ENCODE measurements at regions not wholly inside any gene's neighbourhood (a gene's known extent, or its start where the extent isn't known, plus 50 kb on each side); places are given as distances from the start of the nearest gene placed in this dataset.
A peak's percentile ranks its signal among the peaks of the same experiment; 100 is the strongest.

DNA sequence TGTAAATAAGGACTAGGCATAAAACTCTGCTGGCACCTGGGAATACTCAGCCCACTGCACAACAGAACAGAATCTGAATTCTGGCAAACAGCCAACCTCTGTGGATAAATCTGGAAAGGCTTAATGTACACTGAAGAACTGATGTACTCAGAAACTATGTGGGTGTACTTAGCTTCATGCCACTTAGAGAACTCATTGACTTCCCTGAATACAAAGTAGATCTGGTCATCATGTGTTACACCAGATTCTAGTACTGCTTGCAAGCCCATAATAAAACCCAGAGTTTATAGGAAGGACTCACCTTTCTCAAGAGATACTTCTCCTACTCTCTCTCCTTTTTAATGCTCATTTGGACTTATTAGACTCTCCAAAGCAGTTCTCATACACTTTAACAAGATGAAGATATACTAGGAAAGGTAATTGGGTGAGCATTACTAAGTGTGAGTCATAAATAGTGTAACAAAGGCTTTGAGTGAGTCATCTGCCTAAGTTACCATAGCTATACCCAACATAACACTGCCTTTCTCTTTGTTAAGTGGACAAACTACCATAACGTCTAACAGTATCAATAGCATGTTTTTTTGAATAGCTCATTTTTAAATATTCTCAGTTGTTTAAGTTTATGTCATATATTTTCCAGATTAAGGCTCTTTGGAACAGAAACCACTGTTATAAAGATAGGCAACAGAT lies 309.1 kb downstream of the MDFIC start (continued):
- 0 out of 2 replicates have a peak, but pooled peaks have one; percentile 14 for TF ChIP-seq IKZF3 (tag by site-specific recombination; IDR thresholded peaks at IDR 0.05)
- TF ChIP-seq, protein P1, sequence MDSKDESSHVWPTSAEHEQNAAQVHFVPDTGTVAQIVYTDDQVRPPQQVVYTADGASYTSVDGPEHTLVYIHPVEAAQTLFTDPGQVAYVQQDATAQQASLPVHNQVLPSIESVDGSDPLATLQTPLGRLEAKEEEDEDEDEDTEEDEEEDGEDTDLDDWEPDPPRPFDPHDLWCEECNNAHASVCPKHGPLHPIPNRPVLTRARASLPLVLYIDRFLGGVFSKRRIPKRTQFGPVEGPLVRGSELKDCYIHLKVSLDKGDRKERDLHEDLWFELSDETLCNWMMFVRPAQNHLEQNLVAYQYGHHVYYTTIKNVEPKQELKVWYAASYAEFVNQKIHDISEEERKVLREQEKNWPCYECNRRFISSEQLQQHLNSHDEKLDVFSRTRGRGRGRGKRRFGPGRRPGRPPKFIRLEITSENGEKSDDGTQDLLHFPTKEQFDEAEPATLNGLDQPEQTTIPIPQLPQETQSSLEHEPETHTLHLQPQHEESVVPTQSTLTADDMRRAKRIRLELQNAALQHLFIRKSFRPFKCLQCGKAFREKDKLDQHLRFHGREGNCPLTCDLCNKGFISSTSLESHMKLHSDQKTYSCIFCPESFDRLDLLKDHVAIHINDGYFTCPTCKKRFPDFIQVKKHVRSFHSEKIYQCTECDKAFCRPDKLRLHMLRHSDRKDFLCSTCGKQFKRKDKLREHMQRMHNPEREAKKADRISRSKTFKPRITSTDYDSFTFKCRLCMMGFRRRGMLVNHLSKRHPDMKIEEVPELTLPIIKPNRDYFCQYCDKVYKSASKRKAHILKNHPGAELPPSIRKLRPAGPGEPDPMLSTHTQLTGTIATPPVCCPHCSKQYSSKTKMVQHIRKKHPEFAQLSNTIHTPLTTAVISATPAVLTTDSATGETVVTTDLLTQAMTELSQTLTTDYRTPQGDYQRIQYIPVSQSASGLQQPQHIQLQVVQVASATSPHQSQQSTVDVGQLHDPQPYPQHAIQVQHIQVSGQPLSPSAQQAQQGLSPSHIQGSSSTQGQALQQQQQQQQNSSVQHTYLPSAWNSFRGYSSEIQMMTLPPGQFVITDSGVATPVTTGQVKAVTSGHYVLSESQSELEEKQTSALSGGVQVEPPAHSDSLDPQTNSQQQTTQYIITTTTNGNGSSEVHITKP (tag by site-specific recombination; IDR thresholded peaks at IDR 0.05) = 0 out of 2 replicates have a peak, but pooled peaks have one; percentile 25
- TF ChIP-seq, protein P2, sequence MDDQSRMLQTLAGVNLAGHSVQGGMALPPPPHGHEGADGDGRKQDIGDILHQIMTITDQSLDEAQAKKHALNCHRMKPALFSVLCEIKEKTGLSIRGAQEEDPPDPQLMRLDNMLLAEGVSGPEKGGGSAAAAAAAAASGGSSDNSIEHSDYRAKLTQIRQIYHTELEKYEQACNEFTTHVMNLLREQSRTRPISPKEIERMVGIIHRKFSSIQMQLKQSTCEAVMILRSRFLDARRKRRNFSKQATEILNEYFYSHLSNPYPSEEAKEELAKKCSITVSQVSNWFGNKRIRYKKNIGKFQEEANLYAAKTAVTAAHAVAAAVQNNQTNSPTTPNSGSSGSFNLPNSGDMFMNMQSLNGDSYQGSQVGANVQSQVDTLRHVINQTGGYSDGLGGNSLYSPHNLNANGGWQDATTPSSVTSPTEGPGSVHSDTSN (CRISPR knock-in tag; IDR thresholded peaks at IDR 0.05) = no peak
- TF ChIP-seq, protein P3, sequence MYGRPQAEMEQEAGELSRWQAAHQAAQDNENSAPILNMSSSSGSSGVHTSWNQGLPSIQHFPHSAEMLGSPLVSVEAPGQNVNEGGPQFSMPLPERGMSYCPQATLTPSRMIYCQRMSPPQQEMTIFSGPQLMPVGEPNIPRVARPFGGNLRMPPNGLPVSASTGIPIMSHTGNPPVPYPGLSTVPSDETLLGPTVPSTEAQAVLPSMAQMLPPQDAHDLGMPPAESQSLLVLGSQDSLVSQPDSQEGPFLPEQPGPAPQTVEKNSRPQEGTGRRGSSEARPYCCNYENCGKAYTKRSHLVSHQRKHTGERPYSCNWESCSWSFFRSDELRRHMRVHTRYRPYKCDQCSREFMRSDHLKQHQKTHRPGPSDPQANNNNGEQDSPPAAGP (tag by site-specific recombination; IDR thresholded peaks at IDR 0.05) = 0 out of 2 replicates have a peak, but pooled peaks have one; percentile 44
- no peak for TF ChIP-seq ZNF239 (tag by site-specific recombination; IDR thresholded peaks at IDR 0.05)
- TF ChIP-seq BCL11A (tag by site-specific recombination; IDR thresholded peaks at IDR 0.05; ENCODE audit: low read depth) = no peak
- peak; percentile 44; the same call in 1 of the 2 replicates for TF ChIP-seq ZNF600 (tag by site-specific recombination; IDR thresholded peaks at IDR 0.05)
- TF ChIP-seq, protein P4, sequence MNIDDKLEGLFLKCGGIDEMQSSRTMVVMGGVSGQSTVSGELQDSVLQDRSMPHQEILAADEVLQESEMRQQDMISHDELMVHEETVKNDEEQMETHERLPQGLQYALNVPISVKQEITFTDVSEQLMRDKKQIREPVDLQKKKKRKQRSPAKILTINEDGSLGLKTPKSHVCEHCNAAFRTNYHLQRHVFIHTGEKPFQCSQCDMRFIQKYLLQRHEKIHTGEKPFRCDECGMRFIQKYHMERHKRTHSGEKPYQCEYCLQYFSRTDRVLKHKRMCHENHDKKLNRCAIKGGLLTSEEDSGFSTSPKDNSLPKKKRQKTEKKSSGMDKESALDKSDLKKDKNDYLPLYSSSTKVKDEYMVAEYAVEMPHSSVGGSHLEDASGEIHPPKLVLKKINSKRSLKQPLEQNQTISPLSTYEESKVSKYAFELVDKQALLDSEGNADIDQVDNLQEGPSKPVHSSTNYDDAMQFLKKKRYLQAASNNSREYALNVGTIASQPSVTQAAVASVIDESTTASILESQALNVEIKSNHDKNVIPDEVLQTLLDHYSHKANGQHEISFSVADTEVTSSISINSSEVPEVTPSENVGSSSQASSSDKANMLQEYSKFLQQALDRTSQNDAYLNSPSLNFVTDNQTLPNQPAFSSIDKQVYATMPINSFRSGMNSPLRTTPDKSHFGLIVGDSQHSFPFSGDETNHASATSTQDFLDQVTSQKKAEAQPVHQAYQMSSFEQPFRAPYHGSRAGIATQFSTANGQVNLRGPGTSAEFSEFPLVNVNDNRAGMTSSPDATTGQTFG (tag by site-specific recombination; IDR thresholded peaks at IDR 0.05; ENCODE audit: borderline replicate concordance) = no peak
- TF ChIP-seq ZNF266 (tag by site-specific recombination; IDR thresholded peaks at IDR 0.05; ENCODE audit: low read depth) = no peak
- TF ChIP-seq GFI1B (tag by site-specific recombination; IDR thresholded peaks at IDR 0.05) = no peak
- 0 out of 2 replicates have a peak, but pooled peaks have one; percentile 4 for TF ChIP-seq ZNF626 (tag by site-specific recombination; IDR thresholded peaks at IDR 0.05)
- TF ChIP-seq, protein P5, sequence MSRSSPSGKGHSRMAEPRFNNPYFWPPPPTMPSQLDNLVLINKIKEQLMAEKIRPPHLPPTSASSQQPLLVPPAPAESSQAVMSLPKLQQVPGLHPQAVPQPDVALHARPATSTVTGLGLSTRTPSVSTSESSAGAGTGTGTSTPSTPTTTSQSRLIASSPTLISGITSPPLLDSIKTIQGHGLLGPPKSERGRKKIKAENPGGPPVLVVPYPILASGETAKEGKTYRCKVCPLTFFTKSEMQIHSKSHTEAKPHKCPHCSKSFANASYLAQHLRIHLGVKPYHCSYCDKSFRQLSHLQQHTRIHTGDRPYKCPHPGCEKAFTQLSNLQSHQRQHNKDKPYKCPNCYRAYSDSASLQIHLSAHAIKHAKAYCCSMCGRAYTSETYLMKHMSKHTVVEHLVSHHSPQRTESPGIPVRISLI (tag by site-specific recombination; IDR thresholded peaks at IDR 0.05) = peak; percentile 67
- TF ChIP-seq, protein P6, sequence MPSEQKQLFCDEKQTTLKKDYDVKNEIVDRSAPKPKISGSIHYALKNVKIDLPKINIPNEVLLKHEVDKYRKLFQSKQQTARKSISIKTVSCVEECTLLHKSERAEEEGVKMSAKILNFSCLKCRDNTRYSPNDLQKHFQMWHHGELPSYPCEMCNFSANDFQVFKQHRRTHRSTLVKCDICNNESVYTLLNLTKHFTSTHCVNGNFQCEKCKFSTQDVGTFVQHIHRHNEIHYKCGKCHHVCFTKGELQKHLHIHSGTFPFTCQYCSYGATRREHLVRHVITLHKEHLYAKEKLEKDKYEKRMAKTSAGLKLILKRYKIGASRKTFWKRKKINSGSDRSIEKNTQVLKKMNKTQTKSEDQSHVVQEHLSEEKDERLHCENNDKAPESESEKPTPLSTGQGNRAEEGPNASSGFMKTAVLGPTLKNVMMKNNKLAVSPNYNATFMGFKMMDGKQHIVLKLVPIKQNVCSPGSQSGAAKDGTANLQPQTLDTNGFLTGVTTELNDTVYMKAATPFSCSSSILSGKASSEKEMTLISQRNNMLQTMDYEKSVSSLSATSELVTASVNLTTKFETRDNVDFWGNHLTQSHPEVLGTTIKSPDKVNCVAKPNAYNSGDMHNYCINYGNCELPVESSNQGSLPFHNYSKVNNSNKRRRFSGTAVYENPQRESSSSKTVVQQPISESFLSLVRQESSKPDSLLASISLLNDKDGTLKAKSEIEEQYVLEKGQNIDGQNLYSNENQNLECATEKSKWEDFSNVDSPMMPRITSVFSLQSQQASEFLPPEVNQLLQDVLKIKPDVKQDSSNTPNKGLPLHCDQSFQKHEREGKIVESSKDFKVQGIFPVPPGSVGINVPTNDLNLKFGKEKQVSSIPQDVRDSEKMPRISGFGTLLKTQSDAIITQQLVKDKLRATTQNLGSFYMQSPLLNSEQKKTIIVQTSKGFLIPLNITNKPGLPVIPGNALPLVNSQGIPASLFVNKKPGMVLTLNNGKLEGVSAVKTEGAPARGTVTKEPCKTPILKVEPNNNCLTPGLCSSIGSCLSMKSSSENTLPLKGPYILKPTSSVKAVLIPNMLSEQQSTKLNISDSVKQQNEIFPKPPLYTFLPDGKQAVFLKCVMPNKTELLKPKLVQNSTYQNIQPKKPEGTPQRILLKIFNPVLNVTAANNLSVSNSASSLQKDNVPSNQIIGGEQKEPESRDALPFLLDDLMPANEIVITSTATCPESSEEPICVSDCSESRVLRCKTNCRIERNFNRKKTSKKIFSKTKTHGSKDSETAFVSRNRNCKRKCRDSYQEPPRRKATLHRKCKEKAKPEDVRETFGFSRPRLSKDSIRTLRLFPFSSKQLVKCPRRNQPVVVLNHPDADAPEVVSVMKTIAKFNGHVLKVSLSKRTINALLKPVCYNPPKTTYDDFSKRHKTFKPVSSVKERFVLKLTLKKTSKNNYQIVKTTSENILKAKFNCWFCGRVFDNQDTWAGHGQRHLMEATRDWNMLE (tag by site-specific recombination; conservative IDR thresholded peaks at IDR 0.05; ENCODE audit: low read depth) = peak; percentile 48; the same call in 1 of the 2 replicates
- TF ChIP-seq, protein P7, sequence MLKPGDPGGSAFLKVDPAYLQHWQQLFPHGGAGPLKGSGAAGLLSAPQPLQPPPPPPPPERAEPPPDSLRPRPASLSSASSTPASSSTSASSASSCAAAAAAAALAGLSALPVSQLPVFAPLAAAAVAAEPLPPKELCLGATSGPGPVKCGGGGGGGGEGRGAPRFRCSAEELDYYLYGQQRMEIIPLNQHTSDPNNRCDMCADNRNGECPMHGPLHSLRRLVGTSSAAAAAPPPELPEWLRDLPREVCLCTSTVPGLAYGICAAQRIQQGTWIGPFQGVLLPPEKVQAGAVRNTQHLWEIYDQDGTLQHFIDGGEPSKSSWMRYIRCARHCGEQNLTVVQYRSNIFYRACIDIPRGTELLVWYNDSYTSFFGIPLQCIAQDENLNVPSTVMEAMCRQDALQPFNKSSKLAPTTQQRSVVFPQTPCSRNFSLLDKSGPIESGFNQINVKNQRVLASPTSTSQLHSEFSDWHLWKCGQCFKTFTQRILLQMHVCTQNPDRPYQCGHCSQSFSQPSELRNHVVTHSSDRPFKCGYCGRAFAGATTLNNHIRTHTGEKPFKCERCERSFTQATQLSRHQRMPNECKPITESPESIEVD (tag by site-specific recombination; IDR thresholded peaks at IDR 0.05) = peak; percentile 84
- TF ChIP-seq ZNF2 (tag by site-specific recombination; IDR thresholded peaks at IDR 0.05) = peak; percentile 93
- 0 out of 2 replicates have a peak, but pooled peaks have one; percentile 33 for TF ChIP-seq ZBTB20 (tag by site-specific recombination; IDR thresholded peaks at IDR 0.05)
- peak; percentile 55 for TF ChIP-seq ZFHX2 (tag by site-specific recombination; conservative IDR thresholded peaks at IDR 0.05)
- no peak for TF ChIP-seq ZNF311 (tag by site-specific recombination; IDR thresholded peaks at IDR 0.05; ENCODE audit: borderline replicate concordance)
- peak; percentile 21 for TF ChIP-seq SETDB1 (IDR thresholded peaks at IDR 0.05; ENCODE audit: insufficient read length, low read length)
